NCI-H748 treated with DMSO at 0.1 percent for 48 hours (cell line): ENCODE measurements at regions not wholly inside any gene's neighbourhood (a gene's known extent, or its start where the extent isn't known, plus 50 kb on each side); places are given as distances from the start of the nearest gene placed in this dataset.
"Not testable (repeated sequence)": the region's sequence is repeated elsewhere in the genome, so short reads cannot be mapped to it uniquely, and the experiment has no call there.

ENCODE experiments used
- DNase-seq: peaks from one replicate; lab custom pipeline; 2025; lab: John Stamatoyannopoulos, UW

GRCh38 chr22:23437779-23438178 is 142.3 kb downstream of the IGLL1 start:
- no peak for DNase-seq

DNA sequence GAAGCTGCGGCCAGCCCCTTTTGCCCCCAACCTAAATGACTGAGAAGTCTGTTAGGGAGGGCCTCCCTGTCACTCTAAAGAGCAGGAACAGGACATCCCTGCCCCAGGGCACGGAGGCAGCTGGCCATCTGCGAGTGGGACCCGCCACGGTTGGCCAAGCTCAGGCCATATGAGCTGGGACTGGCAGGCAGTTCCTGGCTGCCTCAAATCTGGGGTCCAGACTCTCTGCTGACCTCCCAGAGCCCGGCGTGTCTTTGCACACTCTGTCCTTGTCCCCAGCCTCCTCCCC is 143.0 kb downstream of the IGLL1 start:
- DNase-seq = not testable (repeated sequence)

DNA sequence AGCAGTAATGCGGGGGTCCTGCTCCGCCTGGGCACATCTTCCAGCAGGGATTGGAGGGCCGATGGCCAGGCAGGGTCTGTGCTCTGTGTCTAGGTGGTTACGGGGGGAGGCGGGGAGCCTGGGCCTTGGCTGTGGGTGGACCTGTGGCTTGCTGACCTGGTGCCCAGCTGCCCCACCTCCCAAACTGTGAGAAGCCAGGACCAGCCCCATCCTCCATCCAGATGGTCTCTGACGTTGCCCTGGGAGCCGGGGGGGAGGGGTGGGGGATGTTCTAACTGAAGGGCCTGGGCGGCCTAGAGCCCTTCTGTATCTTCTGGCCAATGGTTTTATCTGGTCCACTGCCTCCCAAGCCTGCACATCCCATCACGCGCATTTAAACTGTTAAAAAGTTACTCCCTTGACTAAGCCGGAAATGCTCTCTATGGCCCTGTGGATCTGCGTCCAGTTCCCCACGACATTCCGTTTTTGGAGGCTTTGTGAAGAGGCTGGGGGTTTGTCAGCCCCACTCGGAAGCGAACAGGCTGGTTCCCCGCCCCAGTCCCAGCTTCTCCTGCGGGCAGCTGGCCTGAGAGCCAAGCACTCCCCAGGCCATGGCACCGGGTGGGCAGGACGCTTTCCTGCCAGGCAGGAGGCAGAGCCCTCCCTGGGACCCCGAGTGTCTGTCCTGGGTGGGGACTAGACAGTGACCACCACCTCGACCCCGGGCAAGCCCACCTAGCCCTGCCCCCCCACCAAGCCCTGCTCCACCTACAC is 143.6 kb downstream of the IGLL1 start:
- DNase-seq = not testable (repeated sequence)

GRCh38 chr22:23435186-23435585 is 144.9 kb downstream of the IGLL1 start:
- DNase-seq = not testable (repeated sequence)

GRCh38 chr22:23434198-23434830 is 145.8 kb downstream of the IGLL1 start:
- DNase-seq = not testable (repeated sequence)

DNA sequence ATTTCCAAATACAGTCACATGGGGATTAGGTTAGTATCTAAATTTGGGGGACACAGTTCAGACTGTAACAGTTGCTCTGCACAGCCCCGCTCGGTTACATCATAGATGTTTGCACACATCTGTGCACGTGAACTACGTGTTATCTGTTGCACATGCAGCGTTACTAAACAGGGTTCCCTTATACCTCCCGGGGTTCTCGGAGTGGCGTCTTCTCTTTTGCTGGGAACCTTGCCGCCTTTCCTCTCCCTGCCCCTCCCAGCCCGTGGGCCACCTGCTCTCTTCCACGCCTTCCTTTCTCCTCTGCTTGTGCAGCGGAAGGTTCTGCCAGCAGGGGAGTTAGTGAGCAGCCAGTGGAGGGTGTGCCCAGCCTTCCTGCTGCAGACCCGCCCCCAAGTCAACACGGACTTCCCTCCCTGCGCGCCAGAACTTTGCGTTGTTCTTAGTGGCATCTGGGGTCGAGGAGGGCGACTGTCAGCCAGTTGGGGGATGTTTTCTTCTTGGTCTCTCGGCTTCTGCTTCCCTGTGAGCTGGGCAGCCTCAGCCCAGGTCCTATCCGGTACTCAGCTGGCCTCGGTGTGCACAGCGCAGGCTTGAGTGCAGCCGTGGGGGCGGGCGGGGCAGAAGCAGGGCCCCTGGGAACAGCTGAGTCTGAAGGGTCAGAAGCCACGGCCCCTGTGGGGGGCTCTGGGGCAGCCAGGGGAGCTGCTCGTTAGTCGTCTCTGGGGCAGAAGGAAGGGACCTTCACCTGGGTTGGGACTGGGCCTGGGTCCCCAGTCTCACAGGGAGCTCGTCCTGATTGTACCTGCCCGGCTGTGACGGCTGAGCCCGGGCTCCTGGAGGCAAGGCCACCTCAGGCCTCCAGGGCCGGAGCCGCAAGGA is 146.7 kb downstream of the IGLL1 start:
- DNase-seq = peak; percentile 24

- DNase-seq = not testable (repeated sequence)
These were observed 147.4 kb downstream of the IGLL1 start for GRCh38 chr22:23432719-23433118.

- DNase-seq = no peak
These were observed 148.6 kb downstream of the IGLL1 start for GRCh38 chr22:23431337-23432072.

DNA sequence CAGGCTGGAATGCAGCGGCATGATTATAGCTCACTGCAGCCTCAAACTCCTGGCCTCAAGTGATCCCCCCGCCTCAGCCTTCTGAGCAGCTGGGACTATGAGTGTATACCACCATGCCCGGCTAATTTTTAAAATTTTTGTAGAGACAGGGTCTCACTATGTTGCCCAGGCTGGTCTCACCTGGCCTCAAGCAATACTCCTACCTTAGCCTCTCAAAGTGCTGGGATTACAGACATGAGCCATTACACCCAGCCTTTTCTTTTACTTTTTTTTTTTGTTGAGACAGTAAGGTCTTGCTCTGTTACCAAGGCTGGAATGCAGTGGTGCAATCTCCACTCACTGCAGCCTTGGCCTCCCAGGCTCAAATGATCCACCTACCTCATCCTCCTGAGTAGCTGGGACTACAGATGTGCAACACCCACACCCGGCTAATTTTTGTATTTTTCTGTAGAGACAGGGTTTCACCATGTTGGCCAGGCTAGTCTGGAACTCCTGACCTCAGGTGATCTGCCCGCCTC is 155.5 kb downstream of the IGLL1 start:
- DNase-seq = not testable (repeated sequence)

DNA sequence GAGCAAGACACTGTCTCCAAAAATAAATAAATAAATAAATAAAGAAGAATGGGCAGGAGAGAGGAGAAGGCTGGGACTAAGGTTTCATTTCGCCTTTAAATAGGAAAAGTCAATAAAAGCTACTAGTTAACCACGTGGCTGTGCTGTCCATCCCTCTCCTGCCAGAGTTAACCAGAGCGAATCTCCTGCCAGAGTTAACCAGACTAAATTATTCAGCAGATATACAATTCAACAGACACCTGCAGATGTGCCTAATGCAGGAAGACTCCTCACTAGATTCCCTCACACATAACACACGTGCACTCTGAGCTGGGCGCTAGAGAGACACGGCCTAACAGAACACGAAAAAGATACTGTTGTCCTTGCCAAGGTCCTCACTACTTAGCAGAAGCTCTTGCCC is 156.1 kb downstream of the IGLL1 start:
- DNase-seq = no peak

DNA sequence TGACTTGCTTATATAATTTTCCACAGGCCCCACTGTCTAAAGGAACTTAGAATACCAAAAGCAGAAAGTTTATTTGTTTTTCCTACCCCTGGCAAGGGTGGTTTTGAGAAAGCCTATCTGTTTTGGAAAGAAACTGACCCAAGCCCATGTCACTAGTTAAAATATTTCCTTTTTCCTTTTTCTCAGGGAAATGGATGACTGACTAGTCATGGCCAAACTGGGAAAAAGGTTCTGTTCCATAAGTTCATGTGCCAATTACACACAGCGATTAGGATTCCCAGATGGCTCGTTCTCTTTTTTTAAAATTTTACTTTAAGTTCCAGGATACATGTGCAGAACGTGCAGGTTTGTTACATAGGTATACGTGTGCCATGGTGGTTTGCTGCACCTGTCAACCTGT is 157.8 kb downstream of the IGLL1 start:
- not testable (repeated sequence) for DNase-seq

GRCh38 chr22:23421300-23421699 is 158.8 kb downstream of the IGLL1 start:
- DNase-seq = not testable (repeated sequence)

GRCh38 chr22:23419931-23420330 is 160.2 kb downstream of the IGLL1 start:
- no peak for DNase-seq

DNA sequence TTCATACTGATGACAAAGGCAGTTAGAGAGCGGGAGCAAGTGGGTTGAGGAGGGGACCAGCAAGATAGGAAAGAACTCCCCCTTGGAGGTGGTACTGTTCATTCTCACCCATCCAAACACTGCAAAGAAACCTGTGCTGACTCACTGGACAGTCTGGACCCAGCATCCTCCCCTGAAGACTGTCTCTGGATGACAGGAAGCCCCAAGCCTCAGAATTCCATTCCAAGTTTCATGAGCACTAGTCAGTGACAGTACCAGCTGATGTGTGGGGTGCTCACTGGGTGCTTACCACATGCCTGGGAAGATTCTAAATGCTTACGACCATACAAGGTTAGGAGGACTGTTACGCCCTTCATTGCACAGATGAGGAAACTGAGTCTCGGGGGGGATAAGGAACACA is 160.9 kb downstream of the IGLL1 start:
- no peak for DNase-seq

DNA sequence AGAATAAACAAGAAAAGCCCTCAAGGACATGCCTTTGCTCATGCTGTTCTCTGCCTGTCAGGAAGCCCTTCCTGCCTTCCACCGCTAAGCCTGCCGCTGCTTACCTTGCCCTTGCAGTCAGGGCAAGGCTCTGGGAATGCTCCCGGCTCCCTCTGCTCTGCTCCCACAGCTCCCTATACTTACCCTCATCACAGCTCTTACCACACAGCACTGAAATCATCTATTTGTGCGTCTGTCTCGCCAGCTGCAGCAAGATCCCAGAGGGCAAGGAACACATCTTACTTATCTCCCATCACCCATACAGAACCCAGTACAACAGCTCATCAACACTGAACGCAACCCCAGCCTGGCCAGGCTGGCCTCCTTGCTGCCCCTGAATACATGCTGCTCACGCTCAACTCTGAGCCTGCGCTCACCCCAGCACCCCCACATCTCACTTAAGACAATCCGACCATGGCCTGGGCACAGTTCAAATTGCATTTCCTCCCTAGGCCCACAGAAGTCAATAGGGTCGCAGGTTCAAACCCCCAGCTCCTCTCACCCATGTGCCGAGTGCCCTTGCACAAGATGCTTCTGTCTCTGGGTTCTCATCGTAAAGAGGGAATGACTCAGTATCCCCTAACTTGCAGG is 161.8 kb downstream of the IGLL1 start:
- DNase-seq = no peak

- DNase-seq = not testable (repeated sequence)
These were observed 162.8 kb downstream of the IGLL1 start for GRCh38 chr22:23417327-23417726.

GRCh38 chr22:23416169-23416690 is 163.9 kb downstream of the IGLL1 start:
- not testable (repeated sequence) for DNase-seq

- DNase-seq = no peak
These were observed 164.6 kb downstream of the IGLL1 start for GRCh38 chr22:23415490-23415851.

DNA sequence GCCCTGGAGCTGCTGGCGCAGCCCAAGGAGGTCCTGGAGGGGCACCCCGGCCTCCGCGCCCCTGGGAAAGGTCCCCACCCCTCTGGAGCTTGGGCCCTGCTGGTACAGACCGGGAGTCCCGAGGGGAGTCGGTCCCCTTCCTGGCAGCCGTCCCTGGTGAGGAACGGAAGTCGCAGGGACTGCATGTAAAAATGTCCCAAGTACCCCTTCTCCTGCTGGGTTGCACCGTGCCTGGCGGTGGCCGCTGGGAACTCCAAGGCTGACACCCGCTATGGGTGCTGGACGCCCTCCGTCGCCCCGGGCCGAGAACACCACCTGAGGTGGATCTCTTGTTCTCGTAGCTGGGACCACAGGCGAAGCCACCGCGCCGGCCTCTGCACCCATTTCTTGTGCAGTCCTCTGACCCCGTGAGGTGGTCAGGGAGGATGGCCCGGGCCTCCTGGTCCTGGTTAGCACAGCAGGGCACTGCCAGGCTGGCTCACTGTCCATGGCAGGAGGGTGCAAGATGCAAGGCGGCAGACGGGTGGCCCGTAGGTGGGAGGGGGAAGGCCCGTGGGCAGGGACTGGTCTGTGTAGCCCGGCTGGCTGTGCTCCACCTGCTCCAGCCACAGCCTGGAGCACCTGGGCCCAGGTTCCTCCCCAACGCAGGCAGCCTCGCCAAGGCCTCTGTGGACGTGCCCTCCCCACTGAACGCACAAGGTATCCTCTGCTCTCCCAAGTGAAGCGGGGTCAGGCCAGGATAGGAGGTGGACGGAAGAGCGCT is 165.2 kb downstream of the IGLL1 start:
- no peak for DNase-seq

- DNase-seq = no peak
These were observed 168.4 kb downstream of the IGLL1 start for GRCh38 chr22:23411739-23412138.
